ENCODE measurements at regions not wholly inside any gene's neighbourhood (a gene's known extent, or its start where the extent isn't known, plus 50 kb on each side); places are given as distances from the start of the nearest gene placed in this dataset.

DNA sequence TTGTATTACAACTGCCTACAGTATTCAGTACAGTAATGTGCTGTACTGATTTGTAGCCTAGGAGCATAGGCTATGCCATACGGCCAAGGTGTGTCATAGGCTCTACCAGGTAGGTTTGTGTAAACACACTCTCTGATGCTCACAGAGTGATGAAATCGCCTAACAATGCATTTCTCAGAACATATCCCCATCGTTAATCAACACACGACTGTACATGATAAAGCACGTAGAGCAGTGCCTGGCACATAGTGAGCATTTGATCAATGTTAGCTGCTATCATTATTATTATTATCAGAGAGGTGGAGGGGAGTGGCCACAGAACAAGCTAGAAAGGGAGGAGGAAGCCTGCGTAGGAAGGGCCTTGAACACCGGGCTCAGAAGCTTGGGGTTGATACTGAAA is 81.1 kb upstream of the LHX1 start:
- intact Hi-C loops (cut with DNase I) = no loop called here
- H3K4me1 ChIP-seq = no peaks in the 10 kb centered on the region

DNA sequence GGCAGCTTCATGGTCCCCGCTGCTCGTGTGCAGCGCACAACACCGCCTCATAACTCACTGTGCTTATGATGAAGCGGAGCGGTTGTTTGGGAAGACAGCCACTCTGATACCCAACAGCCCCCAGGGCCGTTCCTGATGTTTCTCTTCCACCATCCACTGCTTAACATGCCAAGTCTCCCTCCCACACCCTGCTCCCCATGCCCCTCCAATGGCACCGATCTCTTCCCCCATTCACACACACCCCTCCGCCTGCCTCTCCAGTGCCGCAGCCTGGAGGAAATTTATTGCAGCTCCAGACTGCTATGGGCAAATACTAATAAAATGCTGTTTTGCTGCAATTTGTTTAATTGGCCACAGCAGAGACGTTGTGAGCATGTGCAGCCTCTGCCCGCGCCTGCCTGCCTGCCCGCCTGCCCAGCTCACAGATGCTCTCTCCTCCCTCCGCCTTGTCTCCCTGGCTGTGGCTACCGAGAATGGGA is 80.3 kb upstream of the LHX1 start:
- no peaks in the 10 kb centered on the region for H3K4me1 ChIP-seq
- 70 to 76% (median 75%) methylated on average over 16 of the region's 16 CpGs for WGBS, 4 donors
- H3K27me3 ChIP-seq = peaks cover 0 to 33% (median 6%) of the 10 kb centered on the region in 9 donors
- no peak for ATAC-seq
- TF ChIP-seq, protein P1, sequence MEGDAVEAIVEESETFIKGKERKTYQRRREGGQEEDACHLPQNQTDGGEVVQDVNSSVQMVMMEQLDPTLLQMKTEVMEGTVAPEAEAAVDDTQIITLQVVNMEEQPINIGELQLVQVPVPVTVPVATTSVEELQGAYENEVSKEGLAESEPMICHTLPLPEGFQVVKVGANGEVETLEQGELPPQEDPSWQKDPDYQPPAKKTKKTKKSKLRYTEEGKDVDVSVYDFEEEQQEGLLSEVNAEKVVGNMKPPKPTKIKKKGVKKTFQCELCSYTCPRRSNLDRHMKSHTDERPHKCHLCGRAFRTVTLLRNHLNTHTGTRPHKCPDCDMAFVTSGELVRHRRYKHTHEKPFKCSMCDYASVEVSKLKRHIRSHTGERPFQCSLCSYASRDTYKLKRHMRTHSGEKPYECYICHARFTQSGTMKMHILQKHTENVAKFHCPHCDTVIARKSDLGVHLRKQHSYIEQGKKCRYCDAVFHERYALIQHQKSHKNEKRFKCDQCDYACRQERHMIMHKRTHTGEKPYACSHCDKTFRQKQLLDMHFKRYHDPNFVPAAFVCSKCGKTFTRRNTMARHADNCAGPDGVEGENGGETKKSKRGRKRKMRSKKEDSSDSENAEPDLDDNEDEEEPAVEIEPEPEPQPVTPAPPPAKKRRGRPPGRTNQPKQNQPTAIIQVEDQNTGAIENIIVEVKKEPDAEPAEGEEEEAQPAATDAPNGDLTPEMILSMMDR (IDR thresholded peaks at IDR 0.05) = no peak
- no peak for TF ChIP-seq POLR2A (IDR thresholded peaks at IDR 0.05)
- DNase-seq = no peak
- H3K9me3 ChIP-seq = no peaks in the 10 kb centered on the region
- H3K36me3 ChIP-seq = no peaks in the 10 kb centered on the region
- no peak overlapping the region for H3K4me3 ChIP-seq
- H3K27ac ChIP-seq = no peak overlapping the region
- intact Hi-C loops (cut with DNase I) = no loop called here

More for the DNA sequence above, 81.1 kb upstream of the LHX1 start:
- Histone ChIP-seq H3K4me3 (no peak overlapping the region), H3K27ac (no peak overlapping the region), H3K9me3 (no peaks in the 10 kb centered on the region), H3K27me3 (peaks cover 0 to 33% (median 9%) of the 10 kb centered on the region in 9 donors), H3K36me3 (no peaks in the 10 kb centered on the region)
- DNase-seq = no peak
- no peak for TF ChIP-seq POLR2A (IDR thresholded peaks at IDR 0.05)
- TF ChIP-seq, protein P1 (IDR thresholded peaks at IDR 0.05) = no peak
- 47 to 62% (median 56%) methylated on average over 7 of the region's 7 CpGs for WGBS, 4 donors
- ATAC-seq = no peak

DNA sequence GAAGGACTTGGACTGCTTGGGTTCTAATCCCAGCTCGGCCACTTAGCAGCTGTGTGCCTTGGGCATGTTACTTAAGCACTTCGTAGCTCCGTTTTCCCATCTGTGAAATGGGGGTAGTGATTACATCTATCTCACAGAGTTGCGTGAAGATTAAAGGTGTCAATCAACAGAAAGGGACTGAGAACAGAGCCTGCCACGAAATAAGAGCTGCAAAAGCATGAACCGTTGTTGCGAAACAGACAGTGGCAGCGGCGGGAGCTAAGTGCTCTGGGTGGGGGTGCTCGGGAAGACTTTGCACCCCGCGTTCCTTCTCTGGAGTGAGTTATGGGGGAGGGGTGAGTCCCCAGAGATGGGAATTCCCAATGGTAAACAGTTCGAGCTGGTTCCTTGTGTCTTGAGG is 79.6 kb upstream of the LHX1 start:
- ATAC-seq = no peak
- Histone ChIP-seq H3K4me3 (no peak overlapping the region), H3K4me1 (no peaks in the 10 kb centered on the region), H3K9me3 (no peaks in the 10 kb centered on the region), H3K27me3 (peaks cover 0 to 33% (median 4%) of the 10 kb centered on the region in 9 donors), H3K27ac (no peak overlapping the region), H3K36me3 (no peaks in the 10 kb centered on the region)
- 61 to 67% (median 63%) methylated on average over 13 of the region's 13 CpGs for WGBS, 4 donors
- no peak for DNase-seq
- TF ChIP-seq, protein P1 (IDR thresholded peaks at IDR 0.05) = no peak
- no peak for TF ChIP-seq POLR2A (IDR thresholded peaks at IDR 0.05)
- intact Hi-C loops (cut with DNase I) = no loop called here

DNA sequence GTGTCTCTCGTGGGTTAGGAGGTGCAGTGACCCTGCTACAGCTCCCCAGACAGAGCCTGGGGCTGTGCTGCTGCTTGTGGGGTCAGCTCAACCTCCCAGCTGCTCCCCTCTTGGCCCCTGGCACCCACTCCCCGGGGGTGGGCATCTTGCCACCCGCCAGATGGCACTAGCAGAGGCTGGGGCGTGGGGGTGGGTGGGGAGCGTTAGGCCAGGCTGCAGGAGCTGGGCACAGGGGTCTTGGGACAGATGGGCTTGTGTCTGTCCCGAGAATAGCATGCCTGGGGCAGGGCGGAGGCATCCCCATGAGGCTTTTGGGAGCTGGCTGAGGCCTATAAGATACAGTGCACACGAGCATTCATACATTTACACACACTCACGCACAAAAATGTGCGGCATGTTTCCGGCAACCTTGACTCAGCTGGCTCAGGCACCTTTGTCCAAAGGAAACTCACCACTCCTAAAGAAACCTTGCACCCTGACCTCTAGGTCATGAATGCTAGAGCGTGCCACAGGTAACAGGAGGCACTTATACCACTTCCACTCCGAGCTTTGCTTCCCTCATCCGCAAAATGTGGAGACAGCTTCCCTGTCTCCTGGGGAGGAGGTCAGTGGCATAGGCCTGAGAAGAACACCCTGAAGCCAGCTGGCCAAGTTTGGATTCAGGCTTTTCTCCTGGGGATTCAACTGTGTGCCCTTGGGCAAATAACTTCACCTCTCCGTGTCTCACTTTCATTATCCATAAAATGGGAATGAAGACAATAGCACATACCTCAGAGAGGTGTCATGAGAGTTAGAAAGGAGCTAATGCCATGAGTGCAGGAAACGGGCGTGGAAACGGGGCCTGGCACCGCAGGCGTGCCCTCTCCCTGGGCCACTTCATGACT is 78.9 kb upstream of the LHX1 start:
- H3K27me3 ChIP-seq = peaks cover 0 to 40% (median 6%) of the 10 kb centered on the region in 9 donors
- no peaks in the 10 kb centered on the region for H3K9me3 ChIP-seq
- no peaks in the 10 kb centered on the region for H3K36me3 ChIP-seq
- no peaks in the 10 kb centered on the region for H3K4me1 ChIP-seq
- TF ChIP-seq POLR2A (IDR thresholded peaks at IDR 0.05) = no peak
- TF ChIP-seq, protein P1 (IDR thresholded peaks at IDR 0.05) = no peak
- DNase-seq (no peak), ATAC-seq (no peak)
- H3K4me3 ChIP-seq = no peak overlapping the region
- intact Hi-C loops (cut with DNase I) = no loop called here
- 73 to 80% (median 80%) methylated on average over 16 to 20 of the region's 20 CpGs for WGBS, 4 donors
- no peak overlapping the region for H3K27ac ChIP-seq
